CD14-positive monocyte (primary cell): ENCODE measurements at regions not wholly inside any gene's neighbourhood (a gene's known extent, or its start where the extent isn't known, plus 50 kb on each side); places are given as distances from the start of the nearest gene placed in this dataset.

Experiments
- DNase-seq, 3 donors: peaks; one replicate each; pipeline ENCODE4 v3.0.0-alpha.2; 2011 to 2022
- H2AFZ ChIP-seq: 2 replicates; pipeline ENCODE4 v1.6.0; 2012; ENCODE audit warnings: mild to moderate bottlenecking, low read depth, low read length, inconsistent platforms; ENCODE audit not compliant: insufficient read depth, poor library complexity, severe bottlenecking
- H3K27ac ChIP-seq, 2 donors: 1 replicate in 1 of 2; 2 replicates in 1 of 2; pipeline ENCODE4 v1.5.1; 2012 to 2013; ENCODE audit warnings: low read length in 2 of 2, control low read depth in 1 of 2, inconsistent platforms in 1 of 2, low read depth in 1 of 2, mild to moderate bottlenecking in 1 of 2
- H3K27me3 ChIP-seq, 2 donors: one replicate each; pipeline versions ENCODE4 v1.6.0 to v1.6.1; 2011 to 2013; ENCODE audit warnings: low read length in 2 of 2; ENCODE audit not compliant: control insufficient read depth in 2 of 2, insufficient read depth in 2 of 2
- H3K36me3 ChIP-seq, 2 donors: replicated peaks in 1 of 2; 1 replicate in 1 of 2; 2 replicates in 1 of 2; pipeline versions ENCODE4 v1.5.1 to v1.6.1; 2012 to 2013; ENCODE audit warnings: low read length in 2 of 2, control low read depth in 1 of 2, inconsistent platforms in 1 of 2, mild to moderate bottlenecking in 1 of 2; ENCODE audit not compliant: insufficient read depth in 2 of 2, control insufficient read depth in 1 of 2
- H3K4me1 ChIP-seq, 2 donors: 1 replicate in 1 of 2; 2 replicates in 1 of 2; pipeline versions ENCODE4 v1.5.1 to v1.6.1; 2012 to 2013; ENCODE audit warnings: low read length in 2 of 2, control low read depth in 1 of 2, inconsistent platforms in 1 of 2, mild to moderate bottlenecking in 1 of 2, moderate library complexity in 1 of 2; ENCODE audit not compliant: insufficient read depth in 2 of 2, control insufficient read depth in 1 of 2
- H3K4me2 ChIP-seq: replicated peaks from 2 replicates; pipeline ENCODE3; 2012; ENCODE audit warnings: low read length, moderate library complexity, mild to moderate bottlenecking; ENCODE audit not compliant: poor library complexity, severe bottlenecking; ENCODE audit errors: extremely low read depth
- H3K4me3 ChIP-seq, 3 experiments: fragments of 200-600 bp in 1 of 3; sonication (generic) in 1 of 3; replicated peaks in 1 of 3; 1 replicate in 2 of 3; 2 replicates in 1 of 3; pipeline ENCODE4 v1.5.1; 2011 to 2013; ENCODE audit warnings: low read length in 3 of 3, mild to moderate bottlenecking in 3 of 3, control low read depth in 2 of 3, low read depth in 2 of 3, inconsistent platforms in 1 of 3, moderate library complexity in 1 of 3
- H3K79me2 ChIP-seq: 2 replicates; pipeline ENCODE4 v1.6.0; 2012; ENCODE audit warnings: mild to moderate bottlenecking, control low read depth, inconsistent platforms, low read length, moderate library complexity; ENCODE audit not compliant: insufficient read depth
- H3K9ac ChIP-seq: 2 replicates; pipeline ENCODE4 v1.6.0; 2017; ENCODE audit warnings: low read length, mild to moderate bottlenecking; ENCODE audit not compliant: insufficient read depth, poor library complexity, severe bottlenecking
- H3K9me3 ChIP-seq, 2 donors: replicated peaks in 1 of 2; 1 replicate in 1 of 2; 2 replicates in 1 of 2; pipeline versions ENCODE4 v1.5.1 to v1.6.1; 2012 to 2013; ENCODE audit warnings: low read length in 2 of 2, control low read depth in 1 of 2; ENCODE audit not compliant: control insufficient read depth in 1 of 2, insufficient read depth in 1 of 2
- H4K20me1 ChIP-seq: 2 replicates; pipeline ENCODE4 v1.6.0; 2012; ENCODE audit warnings: mild to moderate bottlenecking, low read length, control low read depth, moderate library complexity; ENCODE audit not compliant: insufficient read depth
- H3K27ac Mint-ChIP-seq, 7 donors: one replicate each; pipeline ENCODE4 v1.8.0; 2020; ENCODE audit warnings: mild to moderate bottlenecking in 7 of 7, mixed read lengths in 7 of 7, moderate library complexity in 6 of 7, inconsistent platforms in 2 of 7
- H3K27me3 Mint-ChIP-seq, 3 donors: one replicate each; pipeline ENCODE4 v1.8.0; 2021 to 2022; ENCODE audit warnings: low read depth in 3 of 3, mild to moderate bottlenecking in 3 of 3, mixed read lengths in 3 of 3, moderate library complexity in 3 of 3, inconsistent platforms in 1 of 3
- H3K36me3 Mint-ChIP-seq, 2 donors: one replicate each; pipeline ENCODE4 v1.8.0; 2020; ENCODE audit warnings: mixed read lengths in 2 of 2, inconsistent platforms in 1 of 2, mild to moderate bottlenecking in 1 of 2
- H3K4me1 Mint-ChIP-seq: one replicate; pipeline ENCODE4 v1.8.0; 2020; ENCODE audit warnings: mild to moderate bottlenecking, mixed read lengths
- H3K4me3 Mint-ChIP-seq, 2 donors: one replicate each; pipeline ENCODE4 v1.8.0; 2020; ENCODE audit warnings: mild to moderate bottlenecking in 2 of 2, mixed read lengths in 2 of 2, moderate library complexity in 1 of 2
- H3K9me3 Mint-ChIP-seq, 7 donors: one replicate each; pipeline ENCODE4 v1.8.0; 2020 to 2022; ENCODE audit warnings: mixed read lengths in 7 of 7, mild to moderate bottlenecking in 6 of 7, moderate library complexity in 6 of 7, inconsistent platforms in 2 of 7
- CTCF ChIP-seq: fragments of 200-600 bp; IDR thresholded peaks from one replicate; pipeline ENCODE4 v1.8.0; 2022; ENCODE audit warnings: antibody characterized with exemption, mild to moderate bottlenecking
- WGBS: methylation state at CpG from one replicate; pipeline ENCODE4 v1.1.5; 2013; ENCODE audit warnings: missing lambda C conversion rate; ENCODE audit not compliant: insufficient coverage; 5-methylcytosine and 5-hydroxymethylcytosine counted together
- intact Hi-C, 2 donors: fragments of 100-400 bp; cut with micrococcal nuclease; formaldehyde crosslinking; loops; one replicate each; pipeline versions ENCODE4 v1.15.0 to v1.15.1; 2023

- no peak overlapping the region for H3K27ac Mint-ChIP-seq
- H3K4me2 ChIP-seq, result no peak overlapping the region
- H3K9me3 Mint-ChIP-seq, result peaks cover 0 to 5% (median 3%) of the 10 kb centered on the region in 7 donors
- H3K27me3 ChIP-seq, result no peaks in the 10 kb centered on the region
- no peak for DNase-seq
- H3K9ac ChIP-seq, result no peak overlapping the region
- no peak for TF ChIP-seq CTCF
- H3K27me3 Mint-ChIP-seq, result peaks cover 0 to 1% (median 0%) of the 10 kb centered on the region in 3 donors
- no peaks in the 10 kb centered on the region for H3K9me3 ChIP-seq
- no peak overlapping the region for H2AFZ ChIP-seq
- no peaks in the 10 kb centered on the region for H3K36me3 ChIP-seq
- no peaks in the 10 kb centered on the region for H3K4me1 Mint-ChIP-seq
- H3K79me2 ChIP-seq, result no peaks in the 10 kb centered on the region
- H3K36me3 Mint-ChIP-seq, result no peaks in the 10 kb centered on the region
- H4K20me1 ChIP-seq, result no peaks in the 10 kb centered on the region
- 78% methylated on average over 1 of the region's 4 CpGs for WGBS
- no peak overlapping the region for H3K4me3 Mint-ChIP-seq
- no peak overlapping the region for H3K27ac ChIP-seq
- intact Hi-C loops, result no loop called here
- H3K4me3 ChIP-seq, result no peak overlapping the region
- H3K4me1 ChIP-seq, result no peaks in the 10 kb centered on the region
These were observed 488.7 kb upstream of the ACVR2A start for GRCh38 chr2:147356157-147356556.

GRCh38 chr2:147355706-147356105 is 489.1 kb upstream of the ACVR2A start:
- H3K36me3 ChIP-seq, result no peaks in the 10 kb centered on the region
- Mint-ChIP-seq H3K27me3 (peaks cover 0 to 1% (median 0%) of the 10 kb centered on the region in 3 donors), H3K4me1 (no peaks in the 10 kb centered on the region), H3K9me3 (peaks cover 0 to 5% (median 3%) of the 10 kb centered on the region in 7 donors), H3K4me3 (no peak overlapping the region), H3K36me3 (no peaks in the 10 kb centered on the region), H3K27ac (no peak overlapping the region)
- H3K4me1 ChIP-seq, result no peaks in the 10 kb centered on the region
- H2AFZ ChIP-seq, result no peak overlapping the region
- no peak overlapping the region for H3K27ac ChIP-seq
- no peak for DNase-seq
- H3K27me3 ChIP-seq, result no peaks in the 10 kb centered on the region
- WGBS, result 94% methylated on average over 3 of the region's 4 CpGs
- no peak overlapping the region for H3K9ac ChIP-seq
- H3K9me3 ChIP-seq, result no peaks in the 10 kb centered on the region
- H3K4me2 ChIP-seq, result no peak overlapping the region
- intact Hi-C loops, result no loop called here
- no peak overlapping the region for H3K4me3 ChIP-seq
- no peaks in the 10 kb centered on the region for H4K20me1 ChIP-seq
- no peak for TF ChIP-seq CTCF
- no peaks in the 10 kb centered on the region for H3K79me2 ChIP-seq
